PFSK-1 (cell line): ENCODE measurements at regions not wholly inside any gene's neighbourhood (a gene's known extent, or its start where the extent isn't known, plus 50 kb on each side); places are given as distances from the start of the nearest gene placed in this dataset.

Experiments
- POLR2AphosphoS5 ChIP-seq: IDR thresholded peaks from 2 replicates; pipeline ENCODE4 v1.6.1; 2012; ENCODE audit warnings: low read depth, mild to moderate bottlenecking, control low read depth, low read length, moderate library complexity
- REST ChIP-seq, 2 experiments: IDR thresholded peaks; 2 replicates each; pipeline versions ENCODE4 v1.6.1 to v1.8.0; 2011 to 2012; ENCODE audit warnings: low read depth in 2 of 2, low read length in 2 of 2, control low read depth in 1 of 2, inconsistent platforms in 1 of 2, mild to moderate bottlenecking in 1 of 2, moderate library complexity in 1 of 2; ENCODE audit not compliant: insufficient read depth in 1 of 2
- TAF1 ChIP-seq: IDR thresholded peaks from 2 replicates; pipeline ENCODE4 v1.6.1; 2012; ENCODE audit warnings: low read length, control low read depth, borderline replicate concordance; ENCODE audit not compliant: insufficient read depth

GRCh38 chr4:137678796-137679195 is 146.5 kb upstream of the PCDH18 start:
- no peak for TF ChIP-seq REST (IDR thresholded peaks at IDR 0.05; ENCODE audit: insufficient read depth in 1 of 2, low read depth in 2 of 2, low read length in 2 of 2)
- TF ChIP-seq TAF1, result no peak
- no peak for TF ChIP-seq POLR2AphosphoS5
